ENCODE measurements at regions not wholly inside any gene's neighbourhood (a gene's known extent, or its start where the extent isn't known, plus 50 kb on each side); places are given as distances from the start of the nearest gene placed in this dataset.
"Not testable (repeated sequence)": the region's sequence is repeated elsewhere in the genome, so short reads cannot be mapped to it uniquely, and the experiment has no call there.

GRCh38 chr2:84231478-84231877, 227.6 kb downstream of the SUCLG1 start:
- Mint-ChIP-seq H3K27me3 (peaks cover 6% of the 10 kb centered on the region), H3K36me3 (no peaks in the 10 kb centered on the region), H3K4me1 (no peaks in the 10 kb centered on the region), H3K27ac (no peak overlapping the region), H3K4me3 (no peak overlapping the region), H3K9me3 (ENCODE audit: low read depth) (no peaks in the 10 kb centered on the region)
- CTCF ChIA-PET: no interaction called here
- DNase-seq (no peak), ATAC-seq (no peak)

GRCh38 chr2:84224121-84224520, 235.0 kb downstream of the SUCLG1 start:
- Mint-ChIP-seq H3K36me3 (no peaks in the 10 kb centered on the region), H3K27ac (no peak overlapping the region), H3K27me3 (peaks cover 2% of the 10 kb centered on the region), H3K9me3 (ENCODE audit: low read depth) (no peaks in the 10 kb centered on the region), H3K4me1 (no peaks in the 10 kb centered on the region), H3K4me3 (no peak overlapping the region)
- ATAC-seq (no peak), DNase-seq (no peak)
- CTCF ChIA-PET: no interaction called here

- no peak for ATAC-seq
- H3K36me3 Mint-ChIP-seq: no peaks in the 10 kb centered on the region
- no peak for DNase-seq
- CTCF ChIA-PET: no interaction called here
- H3K9me3 Mint-ChIP-seq (ENCODE audit: low read depth): no peaks in the 10 kb centered on the region
- H3K27ac Mint-ChIP-seq: no peak overlapping the region
- H3K4me3 Mint-ChIP-seq: no peak overlapping the region
- H3K4me1 Mint-ChIP-seq: no peaks in the 10 kb centered on the region
- peaks cover 2% of the 10 kb centered on the region for H3K27me3 Mint-ChIP-seq
Observed at GRCh38 chr2:84223191-84223590, 235.9 kb downstream of the SUCLG1 start.

- DNase-seq; ATAC-seq; H3K9me3 Mint-ChIP-seq (ENCODE audit: low read depth); H3K27ac Mint-ChIP-seq; CTCF ChIA-PET; H3K27me3 Mint-ChIP-seq; H3K4me1 Mint-ChIP-seq; H3K4me3 Mint-ChIP-seq; H3K36me3 Mint-ChIP-seq: not testable (repeated sequence)
Observed at GRCh38 chr2:84221102-84221501, 238.0 kb downstream of the SUCLG1 start.

GRCh38 chr2:84217456-84217855, 241.6 kb downstream of the SUCLG1 start:
- H3K4me1 Mint-ChIP-seq: peaks cover 6% of the 10 kb centered on the region
- DNase-seq: no peak
- no peak overlapping the region for H3K4me3 Mint-ChIP-seq
- no peaks in the 10 kb centered on the region for H3K36me3 Mint-ChIP-seq
- no peak overlapping the region for H3K27ac Mint-ChIP-seq
- no peak for ATAC-seq
- H3K9me3 Mint-ChIP-seq (ENCODE audit: low read depth): no peaks in the 10 kb centered on the region
- CTCF ChIA-PET: no interaction called here
- peaks cover 16% of the 10 kb centered on the region for H3K27me3 Mint-ChIP-seq

GRCh38 chr2:84214455-84214854, 244.6 kb downstream of the SUCLG1 start:
- H3K27me3 Mint-ChIP-seq: peaks cover 21% of the 10 kb centered on the region
- no peaks in the 10 kb centered on the region for H3K9me3 Mint-ChIP-seq (ENCODE audit: low read depth)
- CTCF ChIA-PET: interaction anchor here (1.2 kb wide), 1 partner anchor 89 kb away, joined by 3 read pairs; no protein-coding TSS in a partner anchor
- no peak overlapping the region for H3K4me3 Mint-ChIP-seq
- no peak overlapping the region for H3K27ac Mint-ChIP-seq
- H3K36me3 Mint-ChIP-seq: no peaks in the 10 kb centered on the region
- DNase-seq (no peak), ATAC-seq (no peak)
- H3K4me1 Mint-ChIP-seq: peaks cover 6% of the 10 kb centered on the region

- CTCF ChIA-PET: no interaction called here
- no peak overlapping the region for H3K27ac Mint-ChIP-seq
- H3K36me3 Mint-ChIP-seq: no peaks in the 10 kb centered on the region
- ATAC-seq: no peak
- H3K4me3 Mint-ChIP-seq: no peak overlapping the region
- peaks cover 23% of the 10 kb centered on the region for H3K27me3 Mint-ChIP-seq
- H3K9me3 Mint-ChIP-seq (ENCODE audit: low read depth): no peaks in the 10 kb centered on the region
- peaks cover 6% of the 10 kb centered on the region for H3K4me1 Mint-ChIP-seq
- DNase-seq: peak; percentile 59
Observed at GRCh38 chr2:84212611-84213314, 246.3 kb downstream of the SUCLG1 start.

GRCh38 chr2:84209941-84210340, 249.1 kb downstream of the SUCLG1 start:
- Mint-ChIP-seq H3K36me3 (no peaks in the 10 kb centered on the region), H3K9me3 (ENCODE audit: low read depth) (no peaks in the 10 kb centered on the region), H3K27ac (no peak overlapping the region)

GRCh38 chr2:84204995-84205394, 254.1 kb downstream of the SUCLG1 start:
- H3K27ac Mint-ChIP-seq: no peak overlapping the region
- peaks cover 15% of the 10 kb centered on the region for H3K27me3 Mint-ChIP-seq
- DNase-seq (no peak), ATAC-seq (no peak)
- H3K36me3 Mint-ChIP-seq: no peaks in the 10 kb centered on the region
- no peak overlapping the region for H3K4me3 Mint-ChIP-seq
- H3K4me1 Mint-ChIP-seq: no peaks in the 10 kb centered on the region
- CTCF ChIA-PET: no interaction called here
- no peaks in the 10 kb centered on the region for H3K9me3 Mint-ChIP-seq (ENCODE audit: low read depth)

More at GRCh38 chr2:84209941-84210340, 249.1 kb downstream of the SUCLG1 start:
- CTCF ChIA-PET: no interaction called here
- no peak for DNase-seq
- H3K4me3 Mint-ChIP-seq: no peak overlapping the region
- peaks cover 28% of the 10 kb centered on the region for H3K27me3 Mint-ChIP-seq
- no peak for ATAC-seq
- peaks cover 6% of the 10 kb centered on the region for H3K4me1 Mint-ChIP-seq

GRCh38 chr2:84202166-84202565, 256.9 kb downstream of the SUCLG1 start:
- DNase-seq (no peak), ATAC-seq (no peak)
- Mint-ChIP-seq H3K27me3 (peaks cover 13% of the 10 kb centered on the region), H3K36me3 (no peaks in the 10 kb centered on the region), H3K27ac (no peak overlapping the region), H3K4me3 (no peak overlapping the region), H3K9me3 (ENCODE audit: low read depth) (no peaks in the 10 kb centered on the region), H3K4me1 (no peaks in the 10 kb centered on the region)
- CTCF ChIA-PET: no interaction called here

GRCh38 chr2:84201158-84201557, 257.9 kb downstream of the SUCLG1 start:
- no peaks in the 10 kb centered on the region for H3K9me3 Mint-ChIP-seq (ENCODE audit: low read depth)
- ATAC-seq (no peak), DNase-seq (no peak)
- no peaks in the 10 kb centered on the region for H3K4me1 Mint-ChIP-seq
- no peaks in the 10 kb centered on the region for H3K36me3 Mint-ChIP-seq
- CTCF ChIA-PET: no interaction called here
- H3K4me3 Mint-ChIP-seq: no peak overlapping the region
- H3K27me3 Mint-ChIP-seq: peaks cover 10% of the 10 kb centered on the region
- no peak overlapping the region for H3K27ac Mint-ChIP-seq

GRCh38 chr2:84197901-84198300, 261.2 kb downstream of the SUCLG1 start:
- DNase-seq (no peak), ATAC-seq (no peak)
- Mint-ChIP-seq H3K4me1 (no peaks in the 10 kb centered on the region), H3K9me3 (ENCODE audit: low read depth) (no peaks in the 10 kb centered on the region), H3K36me3 (no peaks in the 10 kb centered on the region), H3K4me3 (no peak overlapping the region), H3K27me3 (peaks cover 2% of the 10 kb centered on the region), H3K27ac (no peak overlapping the region)
- CTCF ChIA-PET: no interaction called here

- DNase-seq (no peak), ATAC-seq (no peak)
- no peaks in the 10 kb centered on the region for H3K9me3 Mint-ChIP-seq (ENCODE audit: low read depth)
- no peak overlapping the region for H3K4me3 Mint-ChIP-seq
- H3K36me3 Mint-ChIP-seq: no peaks in the 10 kb centered on the region
- CTCF ChIA-PET: no interaction called here
- no peak overlapping the region for H3K27ac Mint-ChIP-seq
- no peaks in the 10 kb centered on the region for H3K27me3 Mint-ChIP-seq
- H3K4me1 Mint-ChIP-seq: no peaks in the 10 kb centered on the region
Observed at GRCh38 chr2:84194949-84195644, 264.0 kb downstream of the SUCLG1 start.

- no peak overlapping the region for H3K4me3 Mint-ChIP-seq
- no peaks in the 10 kb centered on the region for H3K9me3 Mint-ChIP-seq (ENCODE audit: low read depth)
- no peaks in the 10 kb centered on the region for H3K27me3 Mint-ChIP-seq
- no peak overlapping the region for H3K27ac Mint-ChIP-seq
- no peak for ATAC-seq
- no peaks in the 10 kb centered on the region for H3K36me3 Mint-ChIP-seq
- DNase-seq: no peak
- H3K4me1 Mint-ChIP-seq: no peaks in the 10 kb centered on the region
- CTCF ChIA-PET: no interaction called here
Observed at GRCh38 chr2:84194181-84194580, 264.9 kb downstream of the SUCLG1 start.

Measured in activated CD8-positive, alpha-beta memory T cell treated with anti-CD3 and anti-CD28 coated beads, Interleukin-2, amount 10 ng/mL, durations not matched to agents 7 days and 5 days (primary cell).